Endometrium (tissue), 2 donors: ENCODE measurements at regions not wholly inside any gene's neighbourhood (a gene's known extent, or its start where the extent isn't known, plus 50 kb on each side); places are given as distances from the start of the nearest gene placed in this dataset.
"Not testable (repeated sequence)": the region's sequence is repeated elsewhere in the genome, so short reads cannot be mapped to it uniquely, and the experiment has no call there.

Experiments
- FAIRE-seq: peaks from 2 replicates; lab custom pipeline; 2012; peaks lifted over from hg19 to GRCh38; lab: Jason Lieb, UNC
- donor health status: control.
- donor health status: control.

GRCh38 chr13:69094485-69094884 is 1013.1 kb upstream of the ATXN8OS start:
- FAIRE-seq, result no peak

GRCh38 chr13:69092615-69093322 is 1014.9 kb upstream of the ATXN8OS start:
- FAIRE-seq, result no peak

- FAIRE-seq, result no peak
Observed at GRCh38 chr13:69077267-69077666, 1030.4 kb upstream of the ATXN8OS start.

- no peak for FAIRE-seq
Observed at GRCh38 chr13:69069554-69070133, 1038.0 kb upstream of the ATXN8OS start.

- FAIRE-seq, result no peak
Observed at GRCh38 chr13:69050696-69051095, 1056.9 kb upstream of the ATXN8OS start.

GRCh38 chr13:69044629-69045028 is 1063.0 kb upstream of the ATXN8OS start:
- no peak for FAIRE-seq

- no peak for FAIRE-seq
Observed at GRCh38 chr13:69040898-69041297, 1066.7 kb upstream of the ATXN8OS start.

GRCh38 chr13:69035771-69036170 is 1071.9 kb upstream of the ATXN8OS start:
- FAIRE-seq, result no peak

GRCh38 chr13:69028936-69029335 is 1078.7 kb upstream of the ATXN8OS start:
- no peak for FAIRE-seq

- no peak for FAIRE-seq
Observed at GRCh38 chr13:69020120-69020519, 1087.5 kb upstream of the ATXN8OS start.

GRCh38 chr13:69018173-69018572 is 1089.5 kb upstream of the ATXN8OS start:
- FAIRE-seq, result not testable (repeated sequence)

- FAIRE-seq, result no peak
Observed at GRCh38 chr13:69010789-69011188, 1096.8 kb upstream of the ATXN8OS start.

GRCh38 chr13:69008499-69008898 is 1099.1 kb upstream of the ATXN8OS start:
- FAIRE-seq, result no peak

- FAIRE-seq, result no peak
Observed at GRCh38 chr13:68998056-68998455, 1109.6 kb upstream of the ATXN8OS start.

- FAIRE-seq, result no peak
Observed at GRCh38 chr13:68996668-68997025, 1111.0 kb upstream of the ATXN8OS start.

- FAIRE-seq, result no peak
Observed at GRCh38 chr13:68995972-68996667, 1111.5 kb upstream of the ATXN8OS start.

GRCh38 chr13:68993154-68993553 is 1114.5 kb upstream of the ATXN8OS start:
- FAIRE-seq, result no peak

- FAIRE-seq, result no peak
Observed at GRCh38 chr13:68988176-68988575, 1119.5 kb upstream of the ATXN8OS start.

GRCh38 chr13:68987585-68987984 is 1120.0 kb upstream of the ATXN8OS start:
- no peak for FAIRE-seq

GRCh38 chr13:68984688-68985319 is 1122.8 kb upstream of the ATXN8OS start:
- FAIRE-seq, result no peak

GRCh38 chr13:68982961-68983619 is 1124.5 kb upstream of the ATXN8OS start:
- no peak for FAIRE-seq

GRCh38 chr13:68976287-68976686 is 1131.3 kb upstream of the ATXN8OS start:
- no peak for FAIRE-seq

GRCh38 chr13:68970532-68970931 is 1137.1 kb upstream of the ATXN8OS start:
- no peak for FAIRE-seq
